IMR-90 (cell line): ENCODE measurements at regions not wholly inside any gene's neighbourhood (a gene's known extent, or its start where the extent isn't known, plus 50 kb on each side); places are given as distances from the start of the nearest gene placed in this dataset.

Experiments used
- ATAC-seq: fragments of 200-7000 bp; cut with Tn5 transposase; 2 replicates; pipeline ENCODE4 v1.9.1; 2020; ENCODE audit warnings: low read depth, mild to moderate bottlenecking, moderate library complexity
- BruUV-seq: library from RNA; stranded (reverse); fragments of 400-500 nt; replicated peaks from 2 replicates; lab custom pipeline; 2021; lab: Mats Ljungman, UMichigan
- CTCF ChIA-PET: fragments of 300-600 bp; formaldehyde crosslinking; extraction: SDS; loops from one replicate; lab custom pipeline; 2021; ENCODE audit warnings: antibody characterized with exemption; lab: Yijun Ruan, JAX
- POLR2A ChIA-PET: fragments of 300-600 bp; sonication (Branson Sonifier 250); formaldehyde crosslinking; loops from one replicate; lab custom pipeline; 2022; ENCODE audit warnings: antibody characterized with exemption; ENCODE audit not compliant: unreplicated experiment; lab: Charles Lee
- DNase-seq: peaks from one replicate; pipeline ENCODE4 v3.0.0; 2013
- H2AFZ ChIP-seq: replicated peaks from 2 replicates; pipeline ENCODE3; 2013; ENCODE audit warnings: low read length, mild to moderate bottlenecking; ENCODE audit not compliant: poor library complexity
- H2AK5ac ChIP-seq: 2 replicates; pipeline ENCODE4 v1.6.1; 2013; ENCODE audit warnings: low read depth, low read length, inconsistent platforms
- H2AK9ac ChIP-seq: replicated peaks from 2 replicates; pipeline ENCODE3; 2013; ENCODE audit warnings: mild to moderate bottlenecking, low read depth, low read length, moderate library complexity; ENCODE audit not compliant: poor library complexity
- H2BK120ac ChIP-seq: 2 replicates; pipeline ENCODE4 v1.6.1; 2013; ENCODE audit warnings: low read depth, low read length, inconsistent platforms
- H2BK15ac ChIP-seq: 3 replicates; pipeline ENCODE4 v1.6.1; 2013; ENCODE audit warnings: low read depth, low read length, inconsistent platforms
- H2BK20ac ChIP-seq: 2 replicates; pipeline ENCODE4 v1.6.1; 2013; ENCODE audit warnings: low read depth, mild to moderate bottlenecking, inconsistent platforms, low read length, moderate library complexity
- H2BK5ac ChIP-seq: 2 replicates; pipeline ENCODE4 v1.6.1; 2013; ENCODE audit warnings: mild to moderate bottlenecking, low read depth, low read length, inconsistent platforms; ENCODE audit not compliant: poor library complexity, severe bottlenecking
- H3K14ac ChIP-seq: replicated peaks from 2 replicates; pipeline ENCODE4 v1.6.1; 2013; ENCODE audit warnings: low read depth, low read length, inconsistent platforms
- H3K18ac ChIP-seq: 2 replicates; pipeline ENCODE4 v1.6.1; 2013; ENCODE audit warnings: low read depth, low read length, control low read depth
- H3K23ac ChIP-seq: 2 replicates; pipeline ENCODE4 v1.6.1; 2013; ENCODE audit warnings: low read depth, low read length, inconsistent platforms
- H3K27ac ChIP-seq: 2 replicates; pipeline ENCODE4 v1.5.1; 2013; ENCODE audit warnings: mild to moderate bottlenecking, control low read depth, low read length; ENCODE audit not compliant: insufficient read depth
- H3K27me3 ChIP-seq: 2 replicates; pipeline ENCODE4 v1.6.1; 2013; ENCODE audit warnings: low read length; ENCODE audit not compliant: control insufficient read depth, insufficient read depth
- H3K36me3 ChIP-seq: 2 replicates; pipeline ENCODE4 v1.6.1; 2013; ENCODE audit warnings: low read length, mixed read lengths; ENCODE audit not compliant: control insufficient read depth, insufficient read depth
- H3K4ac ChIP-seq: 2 replicates; pipeline ENCODE4 v1.6.1; 2013; ENCODE audit warnings: low read depth, low read length, inconsistent platforms
- H3K4me1 ChIP-seq: 2 replicates; pipeline ENCODE4 v1.6.1; 2013; ENCODE audit warnings: low read length, mixed read lengths; ENCODE audit not compliant: control insufficient read depth, insufficient read depth
- H3K4me2 ChIP-seq: 2 replicates; pipeline ENCODE4 v1.6.1; 2013; ENCODE audit warnings: low read depth, mild to moderate bottlenecking, control low read depth, low read length, moderate library complexity
- H3K4me3 ChIP-seq: 2 replicates; pipeline ENCODE4 v1.5.1; 2013; ENCODE audit warnings: low read depth, mild to moderate bottlenecking, control low read depth, low read length, moderate library complexity; ENCODE audit not compliant: insufficient read depth
- H3K56ac ChIP-seq: 2 replicates; pipeline ENCODE4 v1.6.1; 2013; ENCODE audit warnings: low read length, inconsistent platforms; ENCODE audit not compliant: insufficient read depth; ENCODE audit errors: extremely low read depth
- H3K79me1 ChIP-seq, 2 experiments: 2 replicates each; pipeline ENCODE4 v1.6.1; 2013; ENCODE audit warnings: low read length in 2 of 2, inconsistent platforms in 1 of 2, low read depth in 1 of 2
- H3K9ac ChIP-seq: 2 replicates; pipeline ENCODE4 v1.6.1; 2013; ENCODE audit warnings: low read depth, low read length, control low read depth
- H3K9me1 ChIP-seq: 2 replicates; pipeline ENCODE4 v1.6.1; 2013; ENCODE audit warnings: low read length, inconsistent platforms; ENCODE audit not compliant: insufficient read depth
- H3K9me3 ChIP-seq: 2 replicates; pipeline ENCODE4 v1.6.1; 2013; ENCODE audit warnings: low read length; ENCODE audit not compliant: control insufficient read depth, insufficient read depth
- H4K20me1 ChIP-seq: 2 replicates; pipeline ENCODE4 v1.6.1; 2013; ENCODE audit warnings: low read length, inconsistent platforms; ENCODE audit not compliant: insufficient read depth
- H4K5ac ChIP-seq: 2 replicates; pipeline ENCODE4 v1.6.1; 2013; ENCODE audit warnings: mild to moderate bottlenecking, low read depth, low read length, control low read depth
- H4K8ac ChIP-seq, 2 experiments: 2 replicates each; pipeline ENCODE4 v1.6.1; 2013; ENCODE audit warnings: low read depth in 2 of 2, low read length in 2 of 2, control low read depth in 1 of 2, inconsistent platforms in 1 of 2
- H4K91ac ChIP-seq: 2 replicates; pipeline ENCODE4 v1.6.1; 2013; ENCODE audit warnings: low read depth, low read length, inconsistent platforms; ENCODE audit not compliant: insufficient read depth
- BHLHE40 ChIP-seq: fragments of 150-350 bp; IDR thresholded peaks from 2 replicates; pipeline ENCODE4 v1.6.1; 2016; ENCODE audit warnings: mild to moderate bottlenecking, low read depth, low read length
- CHD1 ChIP-seq: IDR thresholded peaks from 2 replicates; pipeline ENCODE4 v1.6.1; 2012; ENCODE audit warnings: low read depth, low read length, improper control_type of control experiment
- ELK1 ChIP-seq: fragments of 150-350 bp; IDR thresholded peaks from 2 replicates; pipeline ENCODE4 v1.6.1; 2016; ENCODE audit warnings: low read depth, mild to moderate bottlenecking, low read length, moderate library complexity, borderline replicate concordance
- FOS ChIP-seq: fragments of 150-350 bp; IDR thresholded peaks from 2 replicates; pipeline ENCODE4 v1.6.1; 2016; ENCODE audit warnings: low read depth, low read length
- MAFK ChIP-seq: IDR thresholded peaks from 2 replicates; pipeline ENCODE4 v1.6.1; 2012; ENCODE audit warnings: low read depth, low read length, improper control_type of control experiment
- MAZ ChIP-seq: IDR thresholded peaks from 2 replicates; pipeline ENCODE4 v1.6.1; 2012; ENCODE audit warnings: low read depth, mild to moderate bottlenecking, low read length, improper control_type of control experiment, moderate library complexity, borderline replicate concordance
- MXI1 ChIP-seq: IDR thresholded peaks from 2 replicates; pipeline ENCODE4 v1.6.1; 2012; ENCODE audit warnings: low read depth, mild to moderate bottlenecking, low read length, moderate library complexity, borderline replicate concordance
- NFE2L2 ChIP-seq: fragments of 150-350 bp; IDR thresholded peaks from 2 replicates; pipeline ENCODE4 v1.6.1; 2016; ENCODE audit warnings: low read depth, mild to moderate bottlenecking, low read length
- POLR2A ChIP-seq: IDR thresholded peaks from 2 replicates; pipeline ENCODE4 v1.6.1; 2012; ENCODE audit warnings: mild to moderate bottlenecking, low read depth, low read length
- RCOR1 ChIP-seq: IDR thresholded peaks from 2 replicates; pipeline ENCODE4 v1.6.1; 2012; ENCODE audit warnings: mild to moderate bottlenecking, low read length, improper control_type of control experiment; ENCODE audit not compliant: insufficient replicate concordance
- RFX5 ChIP-seq: IDR thresholded peaks from 2 replicates; pipeline ENCODE4 v1.8.0; 2012; ENCODE audit warnings: low read depth, mild to moderate bottlenecking, low read length, moderate library complexity
- SMC3 ChIP-seq: fragments of 150-350 bp; IDR thresholded peaks from 2 replicates; pipeline ENCODE4 v1.6.1; 2016; ENCODE audit warnings: low read depth, mild to moderate bottlenecking, antibody characterized with exemption, low read length, moderate library complexity
- USF2 ChIP-seq: fragments of 150-350 bp; IDR thresholded peaks from 2 replicates; pipeline ENCODE4 v1.6.1; 2017; ENCODE audit warnings: mild to moderate bottlenecking, antibody characterized with exemption, low read length, low read depth
- whole genome bisulfite sequencing, 2 experiments: methylation state at CpG; one replicate each; pipeline versions ENCODE4 v1.1.5 to v1.1.7; 2013; ENCODE audit warnings: missing lambda C conversion rate in 2 of 2; ENCODE audit not compliant: insufficient read length in 1 of 2; ENCODE audit errors: extremely low coverage in 2 of 2; 5-methylcytosine and 5-hydroxymethylcytosine counted together
- dilution Hi-C: fragments of 300-500 bp; cut with HindIII; formaldehyde crosslinking; loops from one replicate; pipeline ENCODE4 v1.14.3; 2018; ENCODE audit warnings: low sequenced_read_pairs; ENCODE audit not compliant: unreplicated experiment
- in situ Hi-C: fragments of 300-500 bp; cut with MboI; formaldehyde crosslinking; loops from 3 replicates; pipeline ENCODE4 v1.14.3; 2019; ENCODE audit warnings: low sequenced_read_pairs, inconsistent platforms, mixed read lengths
- intact Hi-C: fragments of 100-400 bp; cut with micrococcal nuclease; formaldehyde crosslinking; loops from 2 replicates; pipeline ENCODE4 v1.10.0; 2022
- TF ChIP-seq, protein P1 (sequence below): conservative IDR thresholded peaks from 2 replicates; pipeline ENCODE4 v1.5.1; 2012; ENCODE audit warnings: mild to moderate bottlenecking, low read depth, low read length, improper control_type of control experiment

- TF ChIP-seq NFE2L2, result no peak
- no peak for TF ChIP-seq FOS
- no peak for TF ChIP-seq POLR2A
- no peak for TF ChIP-seq RCOR1
- no peak for TF ChIP-seq SMC3
Measured at GRCh38 chr1:168923521-168924136, 182.9 kb upstream of the ATP1B1 start (continued).

DNA sequence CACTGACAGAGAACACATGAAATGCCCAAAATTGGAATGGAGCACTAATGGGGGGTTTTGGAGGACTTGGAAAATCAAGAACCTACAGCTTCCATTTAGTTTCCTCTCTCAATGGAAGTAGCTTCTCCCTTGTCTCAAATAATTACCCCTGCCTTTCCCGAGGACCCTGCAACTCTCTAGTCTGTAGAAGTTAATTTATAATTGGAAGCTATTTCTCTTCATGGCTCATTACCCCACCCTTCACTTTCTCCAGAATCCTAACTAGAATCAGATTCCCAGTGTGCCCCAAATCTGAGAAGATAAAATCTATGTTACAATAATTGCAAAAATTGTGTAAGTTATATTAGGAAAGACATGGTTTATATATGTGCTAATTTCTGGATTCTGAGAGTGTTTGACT is 181.5 kb upstream of the ATP1B1 start:
- no peak overlapping the region for H3K4me2 ChIP-seq
- no peak overlapping the region for H2BK120ac ChIP-seq
- BruUV-seq, result no TSS peak
- dilution Hi-C loops (no loop called here), intact Hi-C loops (no loop called here), in situ Hi-C loops (no loop called here)
- H3K9ac ChIP-seq, result no peak overlapping the region
- no peaks in the 10 kb centered on the region for H3K36me3 ChIP-seq
- ChIA-PET CTCF (no interaction called here), POLR2A (no interaction called here)
- H3K9me3 ChIP-seq, result no peaks in the 10 kb centered on the region
- H4K5ac ChIP-seq, result no peak overlapping the region
- no peak overlapping the region for H3K27ac ChIP-seq
- H4K8ac ChIP-seq, result no peak overlapping the region
- no peaks in the 10 kb centered on the region for H3K27me3 ChIP-seq
- TF ChIP-seq RCOR1, result no peak
- no peak for TF ChIP-seq MXI1
- TF ChIP-seq CHD1, result no peak
- TF ChIP-seq RFX5, result no peak
- TF ChIP-seq NFE2L2, result no peak
- no peak for TF ChIP-seq MAZ
- TF ChIP-seq MAFK, result no peak
- no peak for TF ChIP-seq BHLHE40
- no peak for TF ChIP-seq POLR2A
- TF ChIP-seq ELK1, result no peak
- TF ChIP-seq, protein P1, sequence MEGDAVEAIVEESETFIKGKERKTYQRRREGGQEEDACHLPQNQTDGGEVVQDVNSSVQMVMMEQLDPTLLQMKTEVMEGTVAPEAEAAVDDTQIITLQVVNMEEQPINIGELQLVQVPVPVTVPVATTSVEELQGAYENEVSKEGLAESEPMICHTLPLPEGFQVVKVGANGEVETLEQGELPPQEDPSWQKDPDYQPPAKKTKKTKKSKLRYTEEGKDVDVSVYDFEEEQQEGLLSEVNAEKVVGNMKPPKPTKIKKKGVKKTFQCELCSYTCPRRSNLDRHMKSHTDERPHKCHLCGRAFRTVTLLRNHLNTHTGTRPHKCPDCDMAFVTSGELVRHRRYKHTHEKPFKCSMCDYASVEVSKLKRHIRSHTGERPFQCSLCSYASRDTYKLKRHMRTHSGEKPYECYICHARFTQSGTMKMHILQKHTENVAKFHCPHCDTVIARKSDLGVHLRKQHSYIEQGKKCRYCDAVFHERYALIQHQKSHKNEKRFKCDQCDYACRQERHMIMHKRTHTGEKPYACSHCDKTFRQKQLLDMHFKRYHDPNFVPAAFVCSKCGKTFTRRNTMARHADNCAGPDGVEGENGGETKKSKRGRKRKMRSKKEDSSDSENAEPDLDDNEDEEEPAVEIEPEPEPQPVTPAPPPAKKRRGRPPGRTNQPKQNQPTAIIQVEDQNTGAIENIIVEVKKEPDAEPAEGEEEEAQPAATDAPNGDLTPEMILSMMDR, result no peak
- no peak for TF ChIP-seq USF2
- TF ChIP-seq FOS, result no peak
- no peak overlapping the region for H2AK9ac ChIP-seq
- no peaks in the 10 kb centered on the region for H4K20me1 ChIP-seq
- no peak overlapping the region for H3K18ac ChIP-seq
- 0 out of 2 replicates have a peak, but pooled peaks cover 2% of the 10 kb centered on the region for H3K4me1 ChIP-seq
- H3K9me1 ChIP-seq, result no peaks in the 10 kb centered on the region
- WGBS, 2 experiments, result no CpG with 5 or more reads among the region's 1 CpG
- H3K4me3 ChIP-seq, result no peak overlapping the region
- H2BK5ac ChIP-seq, result no peak overlapping the region
- no peak overlapping the region for H2AFZ ChIP-seq
- H3K4ac ChIP-seq, result no peak overlapping the region
- no peak for DNase-seq
- H2BK20ac ChIP-seq, result no peak overlapping the region
- no peak overlapping the region for H3K14ac ChIP-seq
- no peaks in the 10 kb centered on the region for H3K79me1 ChIP-seq
- no peak overlapping the region for H2AK5ac ChIP-seq
- no peak overlapping the region for H2BK15ac ChIP-seq
- no peak for ATAC-seq
- H3K56ac ChIP-seq, result no peak overlapping the region
- no peak overlapping the region for H3K23ac ChIP-seq
- H4K91ac ChIP-seq, result no peak overlapping the region
